ENCODE measurements at regions not wholly inside any gene's neighbourhood (a gene's known extent, or its start where the extent isn't known, plus 50 kb on each side); places are given as distances from the start of the nearest gene placed in this dataset.

DNA sequence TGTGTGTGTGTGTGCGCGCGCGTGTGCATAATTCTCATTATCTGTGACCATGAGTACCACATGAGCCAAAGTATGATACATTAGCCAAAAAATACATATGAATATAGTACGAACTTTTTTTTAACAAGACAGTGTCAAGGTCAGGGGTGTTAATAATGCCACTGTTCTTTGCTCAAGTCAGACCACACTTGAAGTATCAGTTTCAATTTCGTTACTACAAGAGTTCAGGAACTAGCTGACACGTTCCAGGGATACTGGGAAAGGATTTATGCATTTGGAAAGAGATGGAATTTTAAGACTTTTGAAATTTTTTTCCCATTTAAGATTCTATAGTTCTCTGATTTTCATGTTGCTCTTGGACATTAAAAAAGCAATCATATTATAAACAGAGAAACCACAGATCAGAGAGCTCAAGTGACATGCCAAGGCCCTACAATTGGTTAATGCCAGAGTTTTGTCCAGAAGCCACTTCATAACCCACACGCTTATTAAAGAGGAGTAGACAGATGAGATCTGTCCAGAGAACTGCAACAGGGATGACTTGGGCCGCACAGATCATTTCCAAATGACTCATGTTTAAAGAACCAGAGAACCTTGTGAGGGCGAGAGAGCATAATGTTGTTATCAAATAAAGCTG, 718.8 kb upstream of the SGCG start:
- TF ChIP-seq, protein P1, sequence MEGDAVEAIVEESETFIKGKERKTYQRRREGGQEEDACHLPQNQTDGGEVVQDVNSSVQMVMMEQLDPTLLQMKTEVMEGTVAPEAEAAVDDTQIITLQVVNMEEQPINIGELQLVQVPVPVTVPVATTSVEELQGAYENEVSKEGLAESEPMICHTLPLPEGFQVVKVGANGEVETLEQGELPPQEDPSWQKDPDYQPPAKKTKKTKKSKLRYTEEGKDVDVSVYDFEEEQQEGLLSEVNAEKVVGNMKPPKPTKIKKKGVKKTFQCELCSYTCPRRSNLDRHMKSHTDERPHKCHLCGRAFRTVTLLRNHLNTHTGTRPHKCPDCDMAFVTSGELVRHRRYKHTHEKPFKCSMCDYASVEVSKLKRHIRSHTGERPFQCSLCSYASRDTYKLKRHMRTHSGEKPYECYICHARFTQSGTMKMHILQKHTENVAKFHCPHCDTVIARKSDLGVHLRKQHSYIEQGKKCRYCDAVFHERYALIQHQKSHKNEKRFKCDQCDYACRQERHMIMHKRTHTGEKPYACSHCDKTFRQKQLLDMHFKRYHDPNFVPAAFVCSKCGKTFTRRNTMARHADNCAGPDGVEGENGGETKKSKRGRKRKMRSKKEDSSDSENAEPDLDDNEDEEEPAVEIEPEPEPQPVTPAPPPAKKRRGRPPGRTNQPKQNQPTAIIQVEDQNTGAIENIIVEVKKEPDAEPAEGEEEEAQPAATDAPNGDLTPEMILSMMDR (IDR thresholded peaks at IDR 0.05), result no peak
- no peak for TF ChIP-seq POLR2A (IDR thresholded peaks at IDR 0.05)
